ENCODE measurements at regions not wholly inside any gene's neighbourhood (a gene's known extent, or its start where the extent isn't known, plus 50 kb on each side); places are given as distances from the start of the nearest gene placed in this dataset.

- no peak overlapping the region for H3K9ac ChIP-seq (ENCODE audit: insufficient read depth, low read length, poor library complexity, severe bottlenecking)
- no peaks in the 10 kb centered on the region for H4K20me1 ChIP-seq (ENCODE audit: insufficient read depth, low read length)
- no peaks in the 10 kb centered on the region for H3K36me3 ChIP-seq (replicated peaks in 1 of 2; ENCODE audit: control insufficient read depth in 1 of 2, insufficient read depth in 2 of 2, low read length in 2 of 2)
- Mint-ChIP-seq H3K27ac (no peak overlapping the region), H3K9me3 (no peaks in the 10 kb centered on the region), H3K4me3 (no peak overlapping the region), H3K36me3 (no peaks in the 10 kb centered on the region), H3K27me3 (ENCODE audit: low read depth in 3 of 3) (peaks cover 0 to 2% (median 0%) of the 10 kb centered on the region in 3 donors), H3K4me1 (no peaks in the 10 kb centered on the region)
- no peak overlapping the region for H2AFZ ChIP-seq (ENCODE audit: insufficient read depth, low read depth, low read length, poor library complexity, severe bottlenecking)
- no peak overlapping the region for H3K4me3 ChIP-seq (replicated peaks in 1 of 3; ENCODE audit: low read depth in 2 of 3, low read length in 3 of 3)
- no peak for DNase-seq
- intact Hi-C loops (cut with micrococcal nuclease): no loop called here
- H3K4me2 ChIP-seq (replicated peaks; ENCODE audit: extremely low read depth, low read length, poor library complexity, severe bottlenecking): no peak overlapping the region
- no peak for TF ChIP-seq CTCF (IDR thresholded peaks at IDR 0.05)
- no peaks in the 10 kb centered on the region for H3K4me1 ChIP-seq (ENCODE audit: control insufficient read depth in 1 of 2, insufficient read depth in 2 of 2, low read length in 2 of 2)
- H3K79me2 ChIP-seq (ENCODE audit: insufficient read depth, low read length): no peaks in the 10 kb centered on the region
- H3K9me3 ChIP-seq (replicated peaks in 1 of 2; ENCODE audit: control insufficient read depth in 1 of 2, insufficient read depth in 1 of 2, low read length in 2 of 2): no peaks in the 10 kb centered on the region
- no peaks in the 10 kb centered on the region for H3K27me3 ChIP-seq (ENCODE audit: control insufficient read depth in 2 of 2, insufficient read depth in 2 of 2, low read length in 2 of 2)
- H3K27ac ChIP-seq (ENCODE audit: low read depth in 1 of 2, low read length in 2 of 2): no peak overlapping the region
- 98% methylated on average over 4 of the region's 4 CpGs for WGBS (ENCODE audit: insufficient coverage)
These were observed 256.4 kb upstream of the TGFBR2 start for GRCh38 chr3:30350011-30350410.

DNA sequence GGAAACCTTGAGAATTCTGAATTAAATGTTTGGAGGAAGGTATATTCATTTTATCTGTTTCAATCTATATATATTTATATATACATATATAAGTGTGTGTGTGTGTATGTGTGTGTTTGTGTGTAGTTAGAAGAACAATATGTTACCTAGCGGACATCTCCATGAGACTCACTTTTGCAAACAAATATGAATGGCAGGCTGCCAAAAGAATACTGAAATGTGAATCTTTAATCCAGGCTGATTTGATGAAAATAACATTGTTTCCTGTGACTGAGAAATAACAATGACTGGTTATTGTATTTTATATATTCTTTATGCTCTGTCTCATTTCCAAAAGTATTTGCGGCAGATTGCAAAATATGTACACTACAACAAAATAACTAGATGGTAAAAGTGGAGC, 255.5 kb upstream of the TGFBR2 start:
- Histone ChIP-seq H3K27ac (ENCODE audit: low read depth in 1 of 2, low read length in 2 of 2) (no peak overlapping the region), H3K9me3 (replicated peaks in 1 of 2; ENCODE audit: control insufficient read depth in 1 of 2, insufficient read depth in 1 of 2, low read length in 2 of 2) (no peaks in the 10 kb centered on the region), H3K4me1 (ENCODE audit: control insufficient read depth in 1 of 2, insufficient read depth in 2 of 2, low read length in 2 of 2) (peaks cover 4 to 5% of the 10 kb centered on the region in 2 donors), H3K4me3 (replicated peaks in 1 of 3; ENCODE audit: low read depth in 2 of 3, low read length in 3 of 3) (no peak overlapping the region), H4K20me1 (ENCODE audit: insufficient read depth, low read length) (no peaks in the 10 kb centered on the region), H3K4me2 (replicated peaks; ENCODE audit: extremely low read depth, low read length, poor library complexity, severe bottlenecking) (no peak overlapping the region), H3K36me3 (replicated peaks in 1 of 2; ENCODE audit: control insufficient read depth in 1 of 2, insufficient read depth in 2 of 2, low read length in 2 of 2) (no peaks in the 10 kb centered on the region), H3K27me3 (ENCODE audit: control insufficient read depth in 2 of 2, insufficient read depth in 2 of 2, low read length in 2 of 2) (no peaks in the 10 kb centered on the region), H3K9ac (ENCODE audit: insufficient read depth, low read length, poor library complexity, severe bottlenecking) (no peak overlapping the region), H2AFZ (ENCODE audit: insufficient read depth, low read depth, low read length, poor library complexity, severe bottlenecking) (no peak overlapping the region), H3K79me2 (ENCODE audit: insufficient read depth, low read length) (no peaks in the 10 kb centered on the region)
- Mint-ChIP-seq H3K27ac (no peak overlapping the region), H3K36me3 (no peaks in the 10 kb centered on the region), H3K4me1 (peaks cover 5% of the 10 kb centered on the region), H3K27me3 (ENCODE audit: low read depth in 3 of 3) (peaks cover 0 to 2% (median 0%) of the 10 kb centered on the region in 3 donors), H3K4me3 (no peak overlapping the region), H3K9me3 (no peaks in the 10 kb centered on the region)
- no CpG with 5 or more reads among the region's 2 CpGs for WGBS (ENCODE audit: insufficient coverage)
- DNase-seq: no peak
- no peak for TF ChIP-seq CTCF (IDR thresholded peaks at IDR 0.05)
- intact Hi-C loops (cut with micrococcal nuclease): no loop called here

All from CD14-positive monocyte (primary cell).